Eye (tissue), 1 donor: ENCODE measurements at regions not wholly inside any gene's neighbourhood (a gene's known extent, or its start where the extent isn't known, plus 50 kb on each side); places are given as distances from the start of the nearest gene placed in this dataset.

ENCODE experiments used
- DNase-seq: peaks from one replicate; pipeline ENCODE4 v3.0.0-alpha.2; 2015

GRCh38 chr5:18050776-18051175 is 416.5 kb downstream of the TAF11L14 start:
- no peak for DNase-seq

DNA sequence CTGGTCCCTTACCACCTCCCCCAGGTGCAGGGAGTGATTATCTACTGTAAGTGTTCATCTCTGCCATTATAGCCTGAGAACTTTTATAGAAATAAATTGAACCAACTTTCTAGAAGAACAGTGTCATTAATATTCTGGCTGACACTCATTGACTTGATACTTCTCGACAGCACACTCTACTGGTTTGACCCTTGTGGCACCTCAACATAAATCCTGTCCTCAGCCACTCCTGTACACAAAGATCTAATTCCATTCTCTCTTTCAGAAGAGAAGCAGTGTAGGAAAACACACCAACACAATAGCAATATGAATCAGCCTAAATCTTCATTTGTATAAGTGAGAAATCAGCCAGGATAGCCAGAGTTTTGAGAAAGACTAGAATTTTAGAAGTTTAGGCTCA is 417.7 kb downstream of the TAF11L14 start:
- DNase-seq, result peak; percentile 36

DNA sequence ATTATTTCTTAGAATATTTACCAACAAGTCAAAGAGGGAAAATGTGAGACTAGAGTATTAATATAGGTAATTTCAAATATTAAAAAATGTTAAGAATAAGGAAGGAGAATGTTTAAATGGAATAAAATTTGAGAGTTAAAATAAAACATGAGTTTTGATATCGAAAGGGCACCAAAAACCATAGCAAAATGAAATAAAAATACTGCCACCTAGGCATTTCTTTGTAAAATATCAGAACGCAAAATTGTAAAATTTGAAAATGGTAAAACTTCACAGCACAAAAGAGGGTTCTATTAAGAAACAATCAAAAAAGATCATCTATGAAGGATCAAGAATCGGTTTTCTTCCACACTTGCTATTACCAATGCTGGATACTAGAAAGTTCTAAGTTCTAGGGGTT is 418.3 kb downstream of the TAF11L14 start:
- no peak for DNase-seq

DNA sequence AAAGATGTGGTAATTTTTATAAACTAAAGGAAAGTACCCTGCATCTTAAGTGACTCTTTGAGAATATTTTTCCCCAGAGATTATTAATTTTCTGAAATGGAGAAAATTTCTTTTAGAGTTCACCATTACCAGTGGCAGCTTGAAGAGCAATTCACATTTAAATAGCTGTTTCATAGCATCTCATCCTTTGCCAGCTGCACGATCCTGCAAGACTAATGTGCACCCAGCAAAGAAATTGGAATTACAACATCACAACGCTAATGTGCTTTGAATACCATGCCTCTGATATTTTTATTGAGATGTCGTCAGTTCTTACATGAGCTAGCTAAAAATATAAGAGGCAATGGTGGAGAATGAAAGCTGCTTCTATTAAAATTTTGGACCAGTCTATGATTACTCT is 423.5 kb downstream of the TAF11L14 start:
- no peak for DNase-seq

DNA sequence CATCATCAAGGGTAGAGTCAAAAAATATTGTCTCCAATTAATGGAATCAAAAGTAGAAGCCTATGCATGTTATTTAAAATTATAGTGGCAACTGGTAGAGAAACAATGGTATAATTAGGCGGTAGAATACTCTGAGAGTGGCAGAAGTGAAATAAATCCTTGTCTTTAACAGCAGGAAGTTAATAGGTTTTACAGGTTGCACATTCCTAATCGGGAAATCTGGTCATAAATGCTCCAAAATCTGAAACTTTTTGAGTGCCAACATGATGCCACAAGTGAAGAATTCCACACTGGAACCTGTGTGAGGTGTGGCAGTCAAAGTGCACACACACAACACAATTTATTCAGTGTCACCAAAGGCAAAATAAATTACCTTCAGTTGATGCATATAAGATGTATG is 433.4 kb downstream of the TAF11L14 start:
- DNase-seq, result no peak

DNA sequence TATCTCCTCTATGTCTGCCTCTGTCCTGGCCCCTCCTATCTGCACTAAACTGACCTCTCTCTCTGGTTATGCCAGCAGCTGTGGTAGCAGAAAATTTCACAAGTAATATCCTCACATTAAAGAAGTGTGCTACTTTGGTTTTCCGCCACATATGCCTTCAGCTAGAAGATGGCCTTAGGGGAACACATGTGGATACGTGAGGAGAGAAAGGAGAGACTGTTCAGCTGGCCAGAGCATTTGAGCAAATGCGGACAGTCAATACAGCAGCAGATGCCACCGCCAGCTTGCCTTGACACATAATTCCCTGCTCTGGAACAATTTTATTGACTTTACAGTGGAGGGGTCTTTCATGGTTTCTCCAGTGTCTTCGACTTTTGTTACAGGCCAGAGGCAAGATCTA is 434.6 kb downstream of the TAF11L14 start:
- peak; percentile 79 for DNase-seq

DNA sequence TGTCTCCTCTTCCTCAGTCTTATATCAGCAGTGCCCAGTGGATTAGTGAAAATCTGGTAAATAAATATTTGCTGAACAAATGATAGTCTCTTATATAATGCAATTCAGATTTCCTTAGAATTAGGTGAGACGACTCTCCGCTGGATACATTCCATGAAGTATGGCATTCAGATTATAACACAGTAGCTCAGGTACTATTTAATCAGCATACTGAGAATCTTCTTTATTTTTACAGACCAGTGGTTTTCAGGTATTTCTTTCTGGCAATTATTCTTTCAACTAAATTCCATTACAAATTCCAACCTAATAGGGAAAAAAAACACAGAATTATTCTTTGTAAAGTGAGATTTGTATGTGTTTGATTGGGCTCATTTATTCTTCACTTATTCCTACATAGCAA is 435.5 kb downstream of the TAF11L14 start:
- no peak for DNase-seq

GRCh38 chr5:18072600-18072999 is 438.3 kb downstream of the TAF11L14 start:
- DNase-seq, result no peak

DNA sequence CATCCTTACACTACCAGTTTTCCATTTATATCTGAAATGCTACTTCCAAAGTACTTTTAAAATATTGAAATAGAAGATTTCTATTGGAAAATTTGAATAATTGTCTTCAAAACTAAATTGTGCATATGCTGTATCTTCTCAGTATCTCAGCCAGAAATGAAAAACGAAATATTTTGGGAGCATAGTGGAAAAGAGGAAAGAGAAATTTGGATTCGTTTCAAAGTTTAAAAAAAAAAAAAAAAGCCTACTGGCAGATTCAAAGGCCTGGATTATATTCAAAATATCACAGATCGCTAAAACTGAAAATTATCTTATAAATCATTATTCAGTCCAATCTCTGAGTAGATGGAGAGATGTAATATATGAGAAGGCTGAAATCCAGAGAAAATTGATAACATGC is 440.7 kb downstream of the TAF11L14 start:
- no peak for DNase-seq

DNA sequence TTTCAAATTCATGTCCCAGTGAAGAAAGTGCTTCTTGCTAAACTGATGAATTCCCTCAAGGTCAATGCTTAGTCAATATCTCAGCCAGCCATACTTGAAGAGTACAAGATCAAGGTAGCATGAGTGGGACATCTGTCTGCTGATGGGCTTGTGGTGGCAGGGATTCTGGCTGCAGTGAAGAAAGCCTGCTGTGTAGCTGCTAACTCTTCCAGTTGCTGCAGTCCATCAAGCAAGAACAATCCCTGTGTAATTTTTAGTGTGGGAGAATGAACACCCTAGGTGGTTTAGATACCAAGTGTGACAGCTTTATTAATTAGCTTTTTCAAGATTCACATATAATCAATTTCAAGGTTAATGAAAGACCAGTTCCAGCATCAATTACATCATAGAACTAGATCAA is 443.9 kb downstream of the TAF11L14 start:
- DNase-seq, result no peak

GRCh38 chr5:18079831-18080230 is 445.6 kb downstream of the TAF11L14 start:
- DNase-seq, result no peak

DNA sequence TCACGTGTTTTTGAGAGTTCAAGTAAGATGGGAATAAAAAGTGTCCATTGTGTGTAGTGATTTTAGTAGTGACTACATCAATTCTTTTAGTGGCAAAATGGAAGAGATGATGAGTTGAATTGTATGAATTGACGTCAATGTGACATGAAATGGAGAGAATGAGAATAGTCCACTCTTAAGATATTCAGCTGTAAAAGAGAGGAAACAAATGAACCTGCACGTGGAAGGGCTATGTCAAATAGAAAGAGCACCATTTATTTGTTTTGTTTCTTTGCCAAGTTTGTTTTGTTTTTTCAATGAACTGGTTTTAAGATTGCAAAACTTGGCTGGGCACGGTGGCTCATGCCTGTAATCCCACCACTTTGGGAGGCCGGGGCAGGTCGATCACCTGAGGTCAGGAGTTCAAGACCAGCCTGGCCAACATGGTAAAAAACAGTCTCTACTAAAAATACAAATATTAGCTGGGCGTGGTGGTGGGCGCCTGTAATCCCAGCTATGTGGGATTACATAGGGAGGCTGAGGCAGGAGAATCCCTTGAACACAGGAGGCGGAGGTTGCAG is 453.8 kb downstream of the TAF11L14 start:
- no peak for DNase-seq

- no peak for DNase-seq
These were observed 455.9 kb downstream of the TAF11L14 start for GRCh38 chr5:18090177-18090576.

DNA sequence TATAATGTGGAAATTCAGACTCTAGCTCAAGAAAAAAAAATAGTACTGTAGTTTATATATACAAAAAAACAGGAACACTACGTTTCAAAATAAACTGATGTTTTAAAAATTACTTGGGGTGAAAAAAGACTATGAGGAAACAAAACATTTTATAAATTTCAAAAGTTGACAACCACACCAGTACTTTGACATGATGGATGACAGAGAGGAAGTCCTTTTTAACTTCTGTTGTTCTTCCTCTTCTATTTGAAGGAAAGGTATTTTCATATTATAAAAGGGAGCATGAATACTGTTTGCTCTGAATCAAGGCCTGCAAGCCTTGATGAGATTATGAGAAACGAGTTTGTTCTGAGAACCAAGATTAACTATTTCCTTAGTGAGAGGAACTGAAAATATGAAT is 456.9 kb downstream of the TAF11L14 start:
- DNase-seq, result no peak

DNA sequence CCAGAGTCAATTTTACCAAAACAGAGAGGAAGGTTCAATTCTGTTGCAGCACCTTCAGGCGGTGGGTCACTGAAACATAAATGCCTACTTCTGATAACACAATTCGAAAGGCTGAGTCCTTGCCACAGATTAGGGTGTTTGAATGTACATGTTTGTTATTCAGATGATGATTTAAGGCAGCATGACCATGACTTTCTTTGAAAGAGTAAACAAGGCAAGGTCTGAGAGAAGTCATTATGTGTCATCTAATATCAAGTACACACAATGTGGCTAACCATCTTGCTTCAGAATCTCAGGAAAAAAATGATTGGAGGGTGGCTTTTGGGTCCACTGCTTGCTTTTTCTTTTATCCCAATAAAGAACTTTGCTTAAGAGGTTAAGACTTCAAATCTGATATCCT is 457.5 kb downstream of the TAF11L14 start:
- DNase-seq, result no peak

GRCh38 chr5:18095061-18095460 is 460.8 kb downstream of the TAF11L14 start:
- no peak for DNase-seq

- DNase-seq, result no peak
These were observed 463.6 kb downstream of the TAF11L14 start for GRCh38 chr5:18097817-18098216.

DNA sequence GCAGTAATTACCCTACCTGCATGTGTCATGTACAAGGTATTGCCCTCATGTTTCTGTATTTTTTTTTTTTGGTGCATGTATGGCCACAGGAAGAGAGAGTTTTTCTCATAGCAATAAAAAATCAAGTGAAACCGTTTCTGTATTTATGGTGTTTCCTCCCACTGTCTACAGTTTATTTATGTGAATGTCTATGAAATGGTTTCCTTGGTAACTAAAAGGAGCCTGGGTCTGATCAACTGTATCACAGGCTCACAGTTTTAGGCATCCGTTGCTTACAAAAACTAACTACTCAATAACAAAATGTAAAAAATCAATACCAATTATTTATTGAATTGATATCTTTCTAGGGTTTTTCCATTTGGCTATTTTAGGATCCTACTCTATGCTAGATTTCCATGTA is 464.4 kb downstream of the TAF11L14 start:
- no peak for DNase-seq

- DNase-seq, result no peak
These were observed 465.0 kb downstream of the TAF11L14 start for GRCh38 chr5:18099261-18099660.

DNA sequence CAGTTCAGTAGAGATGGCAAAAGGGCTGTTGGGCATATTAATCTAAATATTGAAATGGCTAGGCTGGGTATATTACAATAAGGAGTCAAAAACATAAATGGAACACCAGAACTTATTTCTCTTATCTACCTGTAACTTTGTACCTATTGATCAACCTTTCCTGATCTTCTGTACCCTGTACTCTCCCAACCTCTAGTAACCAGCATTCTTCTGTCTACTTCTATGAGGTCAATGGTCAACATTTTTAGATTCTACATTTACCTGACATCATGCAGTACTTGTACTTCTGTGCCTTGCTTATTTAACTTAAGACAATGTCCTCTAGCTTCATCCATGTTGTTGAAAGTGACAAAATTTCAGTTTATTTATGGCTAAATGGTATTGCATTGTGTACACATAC is 467.3 kb downstream of the TAF11L14 start:
- no peak for DNase-seq

DNA sequence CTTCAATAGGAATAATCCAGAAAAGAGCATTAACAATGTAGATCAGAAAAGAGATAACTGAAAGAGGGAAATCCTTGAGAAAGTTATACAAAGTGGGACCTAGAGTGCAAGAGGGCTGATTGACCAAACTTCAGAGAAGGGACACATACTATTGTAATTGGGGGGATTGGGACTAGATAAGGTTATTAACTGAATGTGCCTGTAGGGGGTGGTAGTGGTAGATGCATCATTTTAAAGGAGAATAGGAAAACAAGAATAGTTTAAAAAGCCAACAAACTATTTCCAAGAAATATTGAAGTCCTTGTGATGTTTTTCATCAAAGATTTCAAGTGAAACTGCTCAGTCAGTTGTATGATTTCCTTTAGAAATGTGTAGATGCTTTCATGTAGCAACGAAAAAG is 468.5 kb downstream of the TAF11L14 start:
- DNase-seq, result no peak

DNA sequence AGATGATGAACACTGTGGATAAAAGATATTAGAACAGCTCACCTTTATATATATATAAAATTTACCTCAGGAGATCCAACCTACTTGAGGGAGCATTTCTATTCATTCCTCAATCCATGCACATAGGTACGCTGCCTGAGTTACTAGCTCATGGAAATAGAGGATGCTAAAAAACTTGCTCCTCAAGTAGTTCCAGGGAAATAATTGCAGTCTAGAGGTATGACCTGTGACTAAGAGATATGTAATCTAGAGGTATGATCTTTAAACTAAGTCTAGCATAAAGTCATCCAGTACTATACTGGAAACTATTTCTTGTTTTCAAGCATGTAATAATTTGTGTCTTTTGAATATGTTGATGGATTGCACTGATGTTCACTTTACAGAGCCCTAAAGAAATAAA is 471.2 kb downstream of the TAF11L14 start:
- DNase-seq, result no peak

DNA sequence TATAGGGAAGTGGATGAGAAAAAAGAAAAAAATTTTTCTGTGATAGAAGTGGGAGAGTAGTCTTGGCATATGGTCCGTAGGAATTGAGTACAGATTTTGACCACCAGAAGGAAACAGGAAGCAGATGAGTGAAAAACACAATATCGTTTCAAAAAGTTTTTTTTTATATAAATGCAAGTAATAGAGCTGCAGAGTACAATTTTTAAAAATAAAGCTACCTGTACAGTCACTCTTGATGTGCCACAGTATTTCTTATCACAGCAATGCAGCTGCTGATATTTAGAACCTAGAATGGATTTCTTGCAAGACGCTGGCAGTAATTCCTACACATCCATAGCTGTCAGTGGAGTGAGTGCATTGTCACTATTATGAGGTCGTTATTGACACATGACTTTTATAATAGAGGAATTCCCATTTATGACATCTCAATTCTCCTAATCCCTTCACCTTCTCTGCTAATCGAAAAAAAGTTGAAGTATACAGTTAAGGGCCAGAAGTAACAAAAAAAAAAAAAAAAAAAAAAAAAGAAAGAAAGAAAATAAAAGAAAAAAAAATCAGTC is 477.7 kb downstream of the TAF11L14 start:
- no peak for DNase-seq

GRCh38 chr5:18113721-18114120 is 479.5 kb downstream of the TAF11L14 start:
- peak; percentile 55 for DNase-seq

GRCh38 chr5:18114151-18114757 is 480.0 kb downstream of the TAF11L14 start:
- peak; percentile 26 for DNase-seq
